ENCODE measurements at regions not wholly inside any gene's neighbourhood (a gene's known extent, or its start where the extent isn't known, plus 50 kb on each side); places are given as distances from the start of the nearest gene placed in this dataset.

- no peak for DNase-seq
- H3K9me3 ChIP-seq = peaks cover 3% of the 10 kb centered on the region
- TF ChIP-seq POLR2A (IDR thresholded peaks at IDR 0.05) = no peak
- TF ChIP-seq, protein P1, sequence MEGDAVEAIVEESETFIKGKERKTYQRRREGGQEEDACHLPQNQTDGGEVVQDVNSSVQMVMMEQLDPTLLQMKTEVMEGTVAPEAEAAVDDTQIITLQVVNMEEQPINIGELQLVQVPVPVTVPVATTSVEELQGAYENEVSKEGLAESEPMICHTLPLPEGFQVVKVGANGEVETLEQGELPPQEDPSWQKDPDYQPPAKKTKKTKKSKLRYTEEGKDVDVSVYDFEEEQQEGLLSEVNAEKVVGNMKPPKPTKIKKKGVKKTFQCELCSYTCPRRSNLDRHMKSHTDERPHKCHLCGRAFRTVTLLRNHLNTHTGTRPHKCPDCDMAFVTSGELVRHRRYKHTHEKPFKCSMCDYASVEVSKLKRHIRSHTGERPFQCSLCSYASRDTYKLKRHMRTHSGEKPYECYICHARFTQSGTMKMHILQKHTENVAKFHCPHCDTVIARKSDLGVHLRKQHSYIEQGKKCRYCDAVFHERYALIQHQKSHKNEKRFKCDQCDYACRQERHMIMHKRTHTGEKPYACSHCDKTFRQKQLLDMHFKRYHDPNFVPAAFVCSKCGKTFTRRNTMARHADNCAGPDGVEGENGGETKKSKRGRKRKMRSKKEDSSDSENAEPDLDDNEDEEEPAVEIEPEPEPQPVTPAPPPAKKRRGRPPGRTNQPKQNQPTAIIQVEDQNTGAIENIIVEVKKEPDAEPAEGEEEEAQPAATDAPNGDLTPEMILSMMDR (IDR thresholded peaks at IDR 0.05) = no peak
- no peaks in the 10 kb centered on the region for H3K4me1 ChIP-seq
- no peaks in the 10 kb centered on the region for H3K36me3 ChIP-seq (ENCODE audit: low read depth, missing control alignments)
- no peak overlapping the region for H3K4me3 ChIP-seq
- H3K27ac ChIP-seq = no peak overlapping the region
- WGBS, 2 donors = 80 to 85% methylated on average over 1 of the region's 1 CpG
- intact Hi-C loops (cut with DNase I; ENCODE audit: low total_unique reads) = no loop called here
- H3K27me3 ChIP-seq = no peaks in the 10 kb centered on the region
Measured at GRCh38 chr5:110218981-110219380, 507.5 kb downstream of the TMEM232 start.

DNA sequence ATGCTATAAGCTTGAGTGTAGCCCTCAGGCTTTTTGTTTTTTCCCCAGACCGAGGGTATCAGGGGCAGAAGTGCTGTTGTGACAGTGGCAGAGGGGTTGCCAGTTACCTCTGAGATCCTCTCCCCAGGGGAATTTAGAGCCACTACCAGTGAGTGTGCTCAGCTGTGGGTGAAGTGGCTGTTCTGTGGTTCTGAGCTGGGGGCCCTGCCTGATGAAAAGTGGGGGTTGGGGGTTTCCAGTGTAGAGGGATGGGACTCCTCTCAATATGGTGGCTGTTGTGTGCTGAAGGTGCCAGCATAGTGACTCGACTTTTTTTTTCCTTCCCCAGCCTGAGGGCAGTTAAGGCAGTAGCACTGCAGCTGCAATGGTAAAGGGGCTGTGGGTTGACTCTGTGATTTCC lies 506.7 kb downstream of the TMEM232 start:
- H3K36me3 ChIP-seq (ENCODE audit: low read depth, missing control alignments) = no peaks in the 10 kb centered on the region
- peaks cover 3% of the 10 kb centered on the region for H3K9me3 ChIP-seq
- no peak for DNase-seq
- intact Hi-C loops (cut with DNase I; ENCODE audit: low total_unique reads) = no loop called here
- H3K27ac ChIP-seq = no peak overlapping the region
- 58 to 63% methylated on average over 2 of the region's 2 CpGs for WGBS, 2 donors
- H3K27me3 ChIP-seq = no peaks in the 10 kb centered on the region
- H3K4me3 ChIP-seq = no peak overlapping the region
- no peaks in the 10 kb centered on the region for H3K4me1 ChIP-seq
- TF ChIP-seq POLR2A (IDR thresholded peaks at IDR 0.05) = no peak
- TF ChIP-seq, protein P1 (IDR thresholded peaks at IDR 0.05) = no peak

DNA sequence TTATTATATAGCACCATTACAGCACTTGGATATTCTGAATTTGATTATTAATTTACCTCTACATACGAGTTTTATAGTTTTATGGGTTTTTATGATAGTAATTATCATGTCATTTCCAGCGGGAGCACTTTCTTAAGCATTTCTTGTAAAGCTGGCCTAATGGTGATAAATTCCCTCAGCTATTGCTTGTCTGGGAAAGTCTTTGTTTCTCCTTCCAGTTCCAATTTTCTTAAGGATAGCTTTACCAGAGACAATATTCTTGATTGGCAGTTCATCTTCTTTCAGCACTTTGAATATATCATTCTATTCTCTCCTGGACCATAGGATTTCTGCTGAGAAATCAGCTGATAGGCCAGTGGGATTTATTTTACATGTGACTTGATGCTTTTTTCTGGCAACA lies 505.4 kb downstream of the TMEM232 start:
- intact Hi-C loops (cut with DNase I; ENCODE audit: low total_unique reads) = no loop called here
- no peak overlapping the region for H3K27ac ChIP-seq
- no peak for DNase-seq
- H3K9me3 ChIP-seq = peaks cover 3% of the 10 kb centered on the region
- H3K27me3 ChIP-seq = no peaks in the 10 kb centered on the region
- no peak overlapping the region for H3K4me3 ChIP-seq
- TF ChIP-seq, protein P1 (IDR thresholded peaks at IDR 0.05) = no peak
- no peak for TF ChIP-seq POLR2A (IDR thresholded peaks at IDR 0.05)
- WGBS, 2 donors = 68 to 77% methylated on average over 2 of the region's 2 CpGs
- no peaks in the 10 kb centered on the region for H3K36me3 ChIP-seq (ENCODE audit: low read depth, missing control alignments)
- no peaks in the 10 kb centered on the region for H3K4me1 ChIP-seq

- Histone ChIP-seq H3K4me1 (no peaks in the 10 kb centered on the region), H3K4me3 (no peak overlapping the region), H3K27me3 (no peaks in the 10 kb centered on the region), H3K36me3 (ENCODE audit: low read depth, missing control alignments) (no peaks in the 10 kb centered on the region), H3K9me3 (no peaks in the 10 kb centered on the region), H3K27ac (no peak overlapping the region)
- WGBS, 2 donors = 75 to 81% methylated on average over 1 of the region's 1 CpG
- DNase-seq = no peak
- TF ChIP-seq, protein P1 (IDR thresholded peaks at IDR 0.05) = no peak
- TF ChIP-seq POLR2A (IDR thresholded peaks at IDR 0.05) = no peak
- intact Hi-C loops (cut with DNase I; ENCODE audit: low total_unique reads) = no loop called here
Measured at GRCh38 chr5:110224050-110224449, 502.4 kb downstream of the TMEM232 start.

DNA sequence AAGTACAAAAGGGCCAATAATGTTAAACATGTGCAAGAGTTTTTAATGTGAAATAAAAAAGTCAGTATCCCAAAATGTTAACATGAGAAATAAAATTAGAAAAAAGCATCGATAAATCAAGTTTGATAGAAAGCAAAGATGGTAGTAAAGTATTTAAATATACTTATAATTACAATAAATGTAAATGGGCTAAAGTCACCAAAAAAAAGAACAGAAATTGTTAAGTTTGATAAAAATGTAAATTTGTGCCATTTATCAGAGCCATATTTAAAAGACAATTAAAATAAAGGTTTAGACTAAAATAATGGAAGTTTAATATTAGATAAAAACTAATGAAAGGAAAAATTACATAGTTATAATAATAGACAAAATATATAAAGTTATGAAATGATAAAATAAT lies 500.5 kb downstream of the TMEM232 start:
- no peak overlapping the region for H3K4me3 ChIP-seq
- H3K4me1 ChIP-seq = no peaks in the 10 kb centered on the region
- H3K27me3 ChIP-seq = no peaks in the 10 kb centered on the region
- H3K36me3 ChIP-seq (ENCODE audit: low read depth, missing control alignments) = no peaks in the 10 kb centered on the region
- H3K9me3 ChIP-seq = no peaks in the 10 kb centered on the region
- H3K27ac ChIP-seq = no peak overlapping the region
- TF ChIP-seq, protein P1 (IDR thresholded peaks at IDR 0.05) = no peak
- no peak for TF ChIP-seq POLR2A (IDR thresholded peaks at IDR 0.05)
- no peak for DNase-seq
- 91 to 98% methylated on average over 1 of the region's 1 CpG for WGBS, 2 donors
- intact Hi-C loops (cut with DNase I; ENCODE audit: low total_unique reads) = no loop called here

All from testis (tissue), 2 donors.